IMR-90 (cell line): ENCODE measurements at regions not wholly inside any gene's neighbourhood (a gene's known extent, or its start where the extent isn't known, plus 50 kb on each side); places are given as distances from the start of the nearest gene placed in this dataset.

ENCODE experiments used
- ATAC-seq: fragments of 200-7000 bp; cut with Tn5 transposase; 2 replicates; pipeline ENCODE4 v1.9.1; 2020; ENCODE audit warnings: low read depth, mild to moderate bottlenecking, moderate library complexity
- BruUV-seq: library from RNA; stranded (reverse); fragments of 400-500 nt; replicated peaks from 2 replicates; lab custom pipeline; 2021; lab: Mats Ljungman, UMichigan
- CTCF ChIA-PET: fragments of 300-600 bp; formaldehyde crosslinking; extraction: SDS; loops from one replicate; lab custom pipeline; 2021; ENCODE audit warnings: antibody characterized with exemption; lab: Yijun Ruan, JAX
- POLR2A ChIA-PET: fragments of 300-600 bp; sonication (Branson Sonifier 250); formaldehyde crosslinking; loops from one replicate; lab custom pipeline; 2022; ENCODE audit warnings: antibody characterized with exemption; ENCODE audit not compliant: unreplicated experiment; lab: Charles Lee
- DNase-seq: peaks from one replicate; pipeline ENCODE4 v3.0.0; 2013
- H2AFZ ChIP-seq: replicated peaks from 2 replicates; pipeline ENCODE3; 2013; ENCODE audit warnings: low read length, mild to moderate bottlenecking; ENCODE audit not compliant: poor library complexity
- H2AK5ac ChIP-seq: 2 replicates; pipeline ENCODE4 v1.6.1; 2013; ENCODE audit warnings: low read depth, low read length, inconsistent platforms
- H2AK9ac ChIP-seq: replicated peaks from 2 replicates; pipeline ENCODE3; 2013; ENCODE audit warnings: mild to moderate bottlenecking, low read depth, low read length, moderate library complexity; ENCODE audit not compliant: poor library complexity
- H2BK120ac ChIP-seq: 2 replicates; pipeline ENCODE4 v1.6.1; 2013; ENCODE audit warnings: low read depth, low read length, inconsistent platforms
- H2BK15ac ChIP-seq: 3 replicates; pipeline ENCODE4 v1.6.1; 2013; ENCODE audit warnings: low read depth, low read length, inconsistent platforms
- H2BK20ac ChIP-seq: 2 replicates; pipeline ENCODE4 v1.6.1; 2013; ENCODE audit warnings: low read depth, mild to moderate bottlenecking, inconsistent platforms, low read length, moderate library complexity
- H2BK5ac ChIP-seq: 2 replicates; pipeline ENCODE4 v1.6.1; 2013; ENCODE audit warnings: mild to moderate bottlenecking, low read depth, low read length, inconsistent platforms; ENCODE audit not compliant: poor library complexity, severe bottlenecking
- H3K14ac ChIP-seq: replicated peaks from 2 replicates; pipeline ENCODE4 v1.6.1; 2013; ENCODE audit warnings: low read depth, low read length, inconsistent platforms
- H3K18ac ChIP-seq: 2 replicates; pipeline ENCODE4 v1.6.1; 2013; ENCODE audit warnings: low read depth, low read length, control low read depth
- H3K23ac ChIP-seq: 2 replicates; pipeline ENCODE4 v1.6.1; 2013; ENCODE audit warnings: low read depth, low read length, inconsistent platforms
- H3K27ac ChIP-seq: 2 replicates; pipeline ENCODE4 v1.5.1; 2013; ENCODE audit warnings: mild to moderate bottlenecking, control low read depth, low read length; ENCODE audit not compliant: insufficient read depth
- H3K27me3 ChIP-seq: 2 replicates; pipeline ENCODE4 v1.6.1; 2013; ENCODE audit warnings: low read length; ENCODE audit not compliant: control insufficient read depth, insufficient read depth
- H3K36me3 ChIP-seq: 2 replicates; pipeline ENCODE4 v1.6.1; 2013; ENCODE audit warnings: low read length, mixed read lengths; ENCODE audit not compliant: control insufficient read depth, insufficient read depth
- H3K4ac ChIP-seq: 2 replicates; pipeline ENCODE4 v1.6.1; 2013; ENCODE audit warnings: low read depth, low read length, inconsistent platforms
- H3K4me1 ChIP-seq: 2 replicates; pipeline ENCODE4 v1.6.1; 2013; ENCODE audit warnings: low read length, mixed read lengths; ENCODE audit not compliant: control insufficient read depth, insufficient read depth
- H3K4me2 ChIP-seq: 2 replicates; pipeline ENCODE4 v1.6.1; 2013; ENCODE audit warnings: low read depth, mild to moderate bottlenecking, control low read depth, low read length, moderate library complexity
- H3K4me3 ChIP-seq: 2 replicates; pipeline ENCODE4 v1.5.1; 2013; ENCODE audit warnings: low read depth, mild to moderate bottlenecking, control low read depth, low read length, moderate library complexity; ENCODE audit not compliant: insufficient read depth
- H3K56ac ChIP-seq: 2 replicates; pipeline ENCODE4 v1.6.1; 2013; ENCODE audit warnings: low read length, inconsistent platforms; ENCODE audit not compliant: insufficient read depth; ENCODE audit errors: extremely low read depth
- H3K79me1 ChIP-seq, 2 experiments: 2 replicates each; pipeline ENCODE4 v1.6.1; 2013; ENCODE audit warnings: low read length in 2 of 2, inconsistent platforms in 1 of 2, low read depth in 1 of 2
- H3K9ac ChIP-seq: 2 replicates; pipeline ENCODE4 v1.6.1; 2013; ENCODE audit warnings: low read depth, low read length, control low read depth
- H3K9me1 ChIP-seq: 2 replicates; pipeline ENCODE4 v1.6.1; 2013; ENCODE audit warnings: low read length, inconsistent platforms; ENCODE audit not compliant: insufficient read depth
- H3K9me3 ChIP-seq: 2 replicates; pipeline ENCODE4 v1.6.1; 2013; ENCODE audit warnings: low read length; ENCODE audit not compliant: control insufficient read depth, insufficient read depth
- H4K20me1 ChIP-seq: 2 replicates; pipeline ENCODE4 v1.6.1; 2013; ENCODE audit warnings: low read length, inconsistent platforms; ENCODE audit not compliant: insufficient read depth
- H4K5ac ChIP-seq: 2 replicates; pipeline ENCODE4 v1.6.1; 2013; ENCODE audit warnings: mild to moderate bottlenecking, low read depth, low read length, control low read depth
- H4K8ac ChIP-seq, 2 experiments: 2 replicates each; pipeline ENCODE4 v1.6.1; 2013; ENCODE audit warnings: low read depth in 2 of 2, low read length in 2 of 2, control low read depth in 1 of 2, inconsistent platforms in 1 of 2
- H4K91ac ChIP-seq: 2 replicates; pipeline ENCODE4 v1.6.1; 2013; ENCODE audit warnings: low read depth, low read length, inconsistent platforms; ENCODE audit not compliant: insufficient read depth
- BHLHE40 ChIP-seq: fragments of 150-350 bp; IDR thresholded peaks from 2 replicates; pipeline ENCODE4 v1.6.1; 2016; ENCODE audit warnings: mild to moderate bottlenecking, low read depth, low read length
- CHD1 ChIP-seq: IDR thresholded peaks from 2 replicates; pipeline ENCODE4 v1.6.1; 2012; ENCODE audit warnings: low read depth, low read length, improper control_type of control experiment
- FOS ChIP-seq: fragments of 150-350 bp; IDR thresholded peaks from 2 replicates; pipeline ENCODE4 v1.6.1; 2016; ENCODE audit warnings: low read depth, low read length
- MAFK ChIP-seq: IDR thresholded peaks from 2 replicates; pipeline ENCODE4 v1.6.1; 2012; ENCODE audit warnings: low read depth, low read length, improper control_type of control experiment
- MAZ ChIP-seq: IDR thresholded peaks from 2 replicates; pipeline ENCODE4 v1.6.1; 2012; ENCODE audit warnings: low read depth, mild to moderate bottlenecking, low read length, improper control_type of control experiment, moderate library complexity, borderline replicate concordance
- NFE2L2 ChIP-seq: fragments of 150-350 bp; IDR thresholded peaks from 2 replicates; pipeline ENCODE4 v1.6.1; 2016; ENCODE audit warnings: low read depth, mild to moderate bottlenecking, low read length
- RFX5 ChIP-seq: IDR thresholded peaks from 2 replicates; pipeline ENCODE4 v1.8.0; 2012; ENCODE audit warnings: low read depth, mild to moderate bottlenecking, low read length, moderate library complexity
- WGBS, 2 experiments: methylation state at CpG; one replicate each; pipeline versions ENCODE4 v1.1.5 to v1.1.7; 2013; ENCODE audit warnings: missing lambda C conversion rate in 2 of 2; ENCODE audit not compliant: insufficient read length in 1 of 2; ENCODE audit errors: extremely low coverage in 2 of 2; 5-methylcytosine and 5-hydroxymethylcytosine counted together
- dilution Hi-C: fragments of 300-500 bp; cut with HindIII; formaldehyde crosslinking; loops from one replicate; pipeline ENCODE4 v1.14.3; 2018; ENCODE audit warnings: low sequenced_read_pairs; ENCODE audit not compliant: unreplicated experiment
- in situ Hi-C: fragments of 300-500 bp; cut with MboI; formaldehyde crosslinking; loops from 3 replicates; pipeline ENCODE4 v1.14.3; 2019; ENCODE audit warnings: low sequenced_read_pairs, inconsistent platforms, mixed read lengths
- intact Hi-C: fragments of 100-400 bp; cut with micrococcal nuclease; formaldehyde crosslinking; loops from 2 replicates; pipeline ENCODE4 v1.10.0; 2022

- intact Hi-C loops (loop anchor here (5.0 kb wide), 1 partner anchor 657 kb away; the partner anchor contains the start of gene NPR3), dilution Hi-C loops (no loop called here), in situ Hi-C loops (no loop called here)
- H3K14ac ChIP-seq, result peak overlapping the region; percentile 64
- 0 out of 2 replicates have a peak overlapping the region, but pooled peaks have one; percentile 15 for H3K9ac ChIP-seq
- peak overlapping the region; percentile 7 to 83 for H4K8ac ChIP-seq
- BruUV-seq, result no TSS peak
- H2AK9ac ChIP-seq, result peak overlapping the region; percentile 57
- H3K4me2 ChIP-seq, result peak overlapping the region; percentile 18; the same call in 1 of the 2 replicates
- H2BK15ac ChIP-seq, result peak overlapping the region; percentile 87
- no peaks in the 10 kb centered on the region for H3K9me3 ChIP-seq
- peak overlapping the region; percentile 90 for H2AFZ ChIP-seq
- ChIA-PET POLR2A (interaction anchor here (0.7 kb wide), 1 partner anchor 58 kb away, joined by 3 read pairs; no protein-coding TSS in a partner anchor), CTCF (no interaction called here)
- H3K9me1 ChIP-seq, result peaks cover 3% of the 10 kb centered on the region; the same call in 1 of the 2 replicates
- WGBS, 2 experiments, result no CpG with 5 or more reads among the region's 5 CpGs
- peak overlapping the region; percentile 71 for H2BK120ac ChIP-seq
- TF ChIP-seq MAFK, result peak; percentile 37; the same call in 1 of the 2 replicates
- TF ChIP-seq RFX5, result no peak
- no peak for TF ChIP-seq NFE2L2
- no peak for TF ChIP-seq CHD1
- TF ChIP-seq MAZ, result no peak
- TF ChIP-seq FOS, result peak; percentile 86
- TF ChIP-seq BHLHE40, result 0 out of 2 replicates have a peak, but pooled peaks have one; percentile 11
- peak overlapping the region; percentile 61 for H3K4ac ChIP-seq
- H3K79me1 ChIP-seq, result no peaks in the 10 kb centered on the region
- peak overlapping the region; percentile 76; the same call in 1 of the 2 replicates for H4K91ac ChIP-seq
- peak overlapping the region; percentile 97 for H2BK5ac ChIP-seq
- ATAC-seq, result peak; percentile 89
- peak overlapping the region; percentile 91 for H2BK20ac ChIP-seq
- H4K5ac ChIP-seq, result peak overlapping the region; percentile 84
- peak; percentile 99 for DNase-seq
- H3K27me3 ChIP-seq, result no peaks in the 10 kb centered on the region
- H4K20me1 ChIP-seq, result no peaks in the 10 kb centered on the region
- H3K36me3 ChIP-seq, result no peaks in the 10 kb centered on the region
- H3K4me3 ChIP-seq, result no peak overlapping the region
- H2AK5ac ChIP-seq, result peak overlapping the region; percentile 68
- H3K23ac ChIP-seq, result peak overlapping the region; percentile 45
- H3K4me1 ChIP-seq, result peaks cover 14% of the 10 kb centered on the region
- H3K18ac ChIP-seq, result peak overlapping the region; percentile 89
- H3K56ac ChIP-seq, result 0 out of 2 replicates have a peak overlapping the region, but pooled peaks have one; percentile 33
- H3K27ac ChIP-seq, result peak overlapping the region; percentile 52
These were observed 71.0 kb upstream of the TARS1 start for GRCh38 chr5:33369485-33370465.
